GM19099 (cell line): ENCODE measurements at regions not wholly inside any gene's neighbourhood (a gene's known extent, or its start where the extent isn't known, plus 50 kb on each side); places are given as distances from the start of the nearest gene placed in this dataset.

Source experiments
- POLR2A ChIP-seq: IDR thresholded peaks from 3 replicates; pipeline ENCODE4 v1.6.1; 2011; ENCODE audit warnings: low read depth; ENCODE audit not compliant: insufficient read length; ENCODE audit errors: extremely low read depth

- TF ChIP-seq POLR2A = no peak
Observed at GRCh38 chr10:123221418-123221817, 67.2 kb downstream of the BUB3 start.

GRCh38 chr10:123222832-123223231, 68.6 kb downstream of the BUB3 start:
- TF ChIP-seq POLR2A = no peak

GRCh38 chr10:123227706-123228105, 73.5 kb downstream of the BUB3 start:
- no peak for TF ChIP-seq POLR2A

- TF ChIP-seq POLR2A = no peak
Observed at GRCh38 chr10:123229927-123230630, 75.9 kb downstream of the BUB3 start.

- no peak for TF ChIP-seq POLR2A
Observed at GRCh38 chr10:123236126-123236525, 81.9 kb downstream of the BUB3 start.

GRCh38 chr10:123240250-123240649, 86.0 kb downstream of the BUB3 start:
- no peak for TF ChIP-seq POLR2A

GRCh38 chr10:123240776-123241175, 86.6 kb downstream of the BUB3 start:
- no peak for TF ChIP-seq POLR2A

GRCh38 chr10:123241391-123242141, 87.4 kb downstream of the BUB3 start:
- no peak for TF ChIP-seq POLR2A

GRCh38 chr10:123244747-123245146, 90.5 kb downstream of the BUB3 start:
- no peak for TF ChIP-seq POLR2A

- TF ChIP-seq POLR2A = no peak
Observed at GRCh38 chr10:123245264-123245663, 91.1 kb downstream of the BUB3 start.

- no peak for TF ChIP-seq POLR2A
Observed at GRCh38 chr10:123249894-123250293, 95.7 kb downstream of the BUB3 start.

GRCh38 chr10:123250640-123251039, 96.4 kb downstream of the BUB3 start:
- TF ChIP-seq POLR2A = no peak

GRCh38 chr10:123252779-123253178, 98.6 kb downstream of the BUB3 start:
- no peak for TF ChIP-seq POLR2A

- TF ChIP-seq POLR2A = no peak
Observed at GRCh38 chr10:123257904-123258456, 103.8 kb downstream of the BUB3 start.

- TF ChIP-seq POLR2A = no peak
Observed at GRCh38 chr10:123259081-123259480, 104.9 kb downstream of the BUB3 start.

GRCh38 chr10:123259791-123260190, 105.6 kb downstream of the BUB3 start:
- no peak for TF ChIP-seq POLR2A
